Esophagus muscularis mucosa (tissue), 4 donors: ENCODE measurements at regions not wholly inside any gene's neighbourhood (a gene's known extent, or its start where the extent isn't known, plus 50 kb on each side); places are given as distances from the start of the nearest gene placed in this dataset.

Source experiments
- EP300 ChIP-seq: sonication (generic); formaldehyde crosslinking; IDR thresholded peaks from one replicate; pipeline ENCODE4 v1.6.1; 2017; ENCODE audit warnings: antibody characterized with exemption
- POLR2A ChIP-seq: fragments of 450-650 bp; IDR thresholded peaks from one replicate; pipeline ENCODE4 v1.6.1; 2017; ENCODE audit warnings: antibody characterized with exemption, moderate library complexity, mild to moderate bottlenecking, low read depth
- POLR2AphosphoS5 ChIP-seq, 2 donors: sonication (generic); formaldehyde crosslinking; IDR thresholded peaks; one replicate each; pipeline ENCODE4 v1.6.1; 2017; ENCODE audit warnings: antibody characterized with exemption in 2 of 2
- TF ChIP-seq, protein P1 (sequence below), 3 experiments: fragments of 200-600 bp in 2 of 3; fragments of 450-650 bp in 1 of 3; sonication (generic) in 2 of 3; IDR thresholded peaks; one replicate each; pipeline ENCODE4 v1.5.1; 2017 to 2019; ENCODE audit warnings: antibody characterized with exemption in 3 of 3, mild to moderate bottlenecking in 2 of 3, moderate library complexity in 1 of 3

DNA sequence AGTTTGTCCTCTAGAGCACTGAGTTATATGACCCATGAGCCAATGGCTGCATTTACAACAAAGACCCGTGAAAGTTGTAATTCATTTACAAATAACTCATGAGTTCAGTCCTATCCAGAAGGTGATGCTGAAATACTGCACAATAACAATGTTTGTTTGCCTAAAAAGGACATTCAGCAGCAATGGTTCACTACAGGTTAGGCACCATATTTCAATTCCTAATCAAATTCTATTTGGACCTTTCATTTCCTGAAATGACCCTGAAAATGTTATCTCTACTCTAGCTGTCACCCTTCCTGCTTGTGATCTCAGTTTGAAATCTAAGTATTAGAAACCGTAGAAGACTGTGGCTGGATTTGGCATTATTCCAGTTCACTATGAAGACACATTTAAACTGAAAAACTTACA lies 191.2 kb upstream of the SAMSN1 start:
- TF ChIP-seq POLR2A (no peak), POLR2AphosphoS5 (IDR thresholded peaks at IDR 0.05) (no peak), EP300 (no peak)
- TF ChIP-seq, protein P1, sequence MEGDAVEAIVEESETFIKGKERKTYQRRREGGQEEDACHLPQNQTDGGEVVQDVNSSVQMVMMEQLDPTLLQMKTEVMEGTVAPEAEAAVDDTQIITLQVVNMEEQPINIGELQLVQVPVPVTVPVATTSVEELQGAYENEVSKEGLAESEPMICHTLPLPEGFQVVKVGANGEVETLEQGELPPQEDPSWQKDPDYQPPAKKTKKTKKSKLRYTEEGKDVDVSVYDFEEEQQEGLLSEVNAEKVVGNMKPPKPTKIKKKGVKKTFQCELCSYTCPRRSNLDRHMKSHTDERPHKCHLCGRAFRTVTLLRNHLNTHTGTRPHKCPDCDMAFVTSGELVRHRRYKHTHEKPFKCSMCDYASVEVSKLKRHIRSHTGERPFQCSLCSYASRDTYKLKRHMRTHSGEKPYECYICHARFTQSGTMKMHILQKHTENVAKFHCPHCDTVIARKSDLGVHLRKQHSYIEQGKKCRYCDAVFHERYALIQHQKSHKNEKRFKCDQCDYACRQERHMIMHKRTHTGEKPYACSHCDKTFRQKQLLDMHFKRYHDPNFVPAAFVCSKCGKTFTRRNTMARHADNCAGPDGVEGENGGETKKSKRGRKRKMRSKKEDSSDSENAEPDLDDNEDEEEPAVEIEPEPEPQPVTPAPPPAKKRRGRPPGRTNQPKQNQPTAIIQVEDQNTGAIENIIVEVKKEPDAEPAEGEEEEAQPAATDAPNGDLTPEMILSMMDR (IDR thresholded peaks at IDR 0.05), result no peak
